H1 (cell line): ENCODE measurements at regions not wholly inside any gene's neighbourhood (a gene's known extent, or its start where the extent isn't known, plus 50 kb on each side); places are given as distances from the start of the nearest gene placed in this dataset.

Source experiments
- CTCF ChIA-PET: fragments of 300-600 bp; sonication (Branson Sonifier 250); formaldehyde crosslinking; loops from one replicate; lab custom pipeline; 2021; ENCODE audit not compliant: partially characterized antibody; lab: Charles Lee
- POLR2A ChIA-PET: fragments of 300-600 bp; sonication (Branson Sonifier 250); formaldehyde crosslinking; loops from one replicate; lab custom pipeline; 2021; ENCODE audit warnings: inconsistent platforms; ENCODE audit not compliant: partially characterized antibody; lab: Charles Lee
- DNase-seq, 2 experiments: peaks; one replicate each; pipeline versions ENCODE4 v3.0.0 to v3.0.0-alpha.2; 2010 to 2022; ENCODE audit warnings: low spot score in 2 of 2, low read depth in 1 of 2, mixed read lengths in 1 of 2
- FAIRE-seq: peaks from 2 replicates; lab custom pipeline; 2011; peaks lifted over from hg19 to GRCh38; lab: Jason Lieb, UNC
- H2AFZ ChIP-seq: 2 replicates; pipeline ENCODE4 v1.8.1; 2012; ENCODE audit warnings: low read length, inconsistent platforms
- H2AK5ac ChIP-seq: 2 replicates; pipeline ENCODE4 v1.6.1; 2013; ENCODE audit warnings: low read depth, low read length
- H2BK120ac ChIP-seq: replicated peaks from 2 replicates; pipeline ENCODE3; 2013; ENCODE audit warnings: low read depth, low read length, inconsistent platforms
- H2BK12ac ChIP-seq: 2 replicates; pipeline ENCODE4 v1.6.1; 2013; ENCODE audit warnings: low read depth, low read length
- H2BK15ac ChIP-seq: 2 replicates; pipeline ENCODE4 v1.6.1; 2013; ENCODE audit warnings: low read length
- H2BK20ac ChIP-seq: 2 replicates; pipeline ENCODE4 v1.6.1; 2013; ENCODE audit warnings: low read length
- H2BK5ac ChIP-seq: 2 replicates; pipeline ENCODE4 v1.6.1; 2013; ENCODE audit warnings: low read depth, low read length
- H3K14ac ChIP-seq: 2 replicates; pipeline ENCODE4 v1.6.1; 2013; ENCODE audit warnings: inconsistent platforms; ENCODE audit not compliant: insufficient read length
- H3K18ac ChIP-seq: 2 replicates; pipeline ENCODE4 v1.6.1; 2013; ENCODE audit warnings: low read length; ENCODE audit errors: extremely low read depth
- H3K23ac ChIP-seq: 2 replicates; pipeline ENCODE4 v1.6.1; 2013; ENCODE audit warnings: inconsistent platforms; ENCODE audit not compliant: insufficient read length
- H3K23me2 ChIP-seq: 2 replicates; pipeline ENCODE4 v1.6.1; 2013; ENCODE audit warnings: low read depth, low read length
- H3K27ac ChIP-seq: 2 replicates; pipeline ENCODE4 v1.6.1; 2011; ENCODE audit warnings: low read depth, low read length, inconsistent platforms
- H3K27me3 ChIP-seq, 4 experiments: replicated peaks in 1 of 4; 1 replicate in 1 of 4; 2 replicates in 3 of 4; pipeline versions ENCODE4 v1.6.1 to v1.8.1; 2011 to 2013; ENCODE audit warnings: low read length in 3 of 4, mild to moderate bottlenecking in 3 of 4, inconsistent platforms in 2 of 4, mixed read lengths in 2 of 4, moderate library complexity in 1 of 4; ENCODE audit not compliant: control insufficient read depth in 3 of 4, insufficient read depth in 3 of 4; ENCODE audit errors: extremely low read depth in 1 of 4
- H3K36me3 ChIP-seq, 4 experiments: 2 replicates each; pipeline versions ENCODE4 v1.6.1 to v1.8.1; 2011 to 2013; ENCODE audit warnings: mild to moderate bottlenecking in 4 of 4, low read length in 3 of 4, moderate library complexity in 2 of 4, control low read depth in 1 of 4, inconsistent platforms in 1 of 4; ENCODE audit not compliant: insufficient read depth in 4 of 4, control insufficient read depth in 2 of 4
- H3K4ac ChIP-seq: replicated peaks from 2 replicates; pipeline ENCODE3; 2013; ENCODE audit warnings: low read length, low read depth, mixed read lengths, inconsistent platforms; ENCODE audit not compliant: insufficient read length
- H3K4me1 ChIP-seq, 4 experiments: replicated peaks in 1 of 4; 1 replicate in 1 of 4; 2 replicates in 3 of 4; pipeline versions ENCODE4 v1.6.1 to v1.8.1; 2011 to 2013; ENCODE audit warnings: low read length in 3 of 4, inconsistent platforms in 2 of 4, mixed read lengths in 1 of 4; ENCODE audit not compliant: insufficient read depth in 4 of 4, control insufficient read depth in 3 of 4
- H3K4me2 ChIP-seq, 2 experiments: 2 replicates each; pipeline versions ENCODE4 v1.6.1 to v1.8.1; 2011 to 2013; ENCODE audit warnings: low read depth in 2 of 2, low read length in 2 of 2, control low read depth in 1 of 2, inconsistent platforms in 1 of 2, mild to moderate bottlenecking in 1 of 2; ENCODE audit not compliant: insufficient read depth in 1 of 2
- H3K4me3 ChIP-seq, 4 experiments: fragments of 200-600, 300-600 bp in 1 of 4; sonication (generic), shearing (Covaris generic), sonication (Bioruptor Twin) in 1 of 4; 2 replicates each; pipeline versions ENCODE4 v1.5.1 to v1.8.1; 2011 to 2016; ENCODE audit warnings: low read length in 4 of 4, low read depth in 3 of 4, control low read depth in 2 of 4, inconsistent platforms in 2 of 4, mild to moderate bottlenecking in 2 of 4, mixed read lengths in 1 of 4, moderate library complexity in 1 of 4; ENCODE audit not compliant: insufficient read depth in 2 of 4; ENCODE audit errors: extremely low read depth in 1 of 4
- H3K56ac ChIP-seq: replicated peaks from 2 replicates; pipeline ENCODE3; 2013; ENCODE audit warnings: low read depth, mild to moderate bottlenecking, mixed read lengths, low read length, inconsistent platforms; ENCODE audit not compliant: insufficient read length
- H3K79me1 ChIP-seq: 2 replicates; pipeline ENCODE4 v1.6.1; 2013; ENCODE audit warnings: low read depth, low read length, control low read depth
- H3K79me2 ChIP-seq, 2 experiments: 2 replicates each; pipeline versions ENCODE4 v1.6.1 to v1.8.1; 2012 to 2013; ENCODE audit warnings: low read length in 2 of 2, mild to moderate bottlenecking in 2 of 2, inconsistent platforms in 1 of 2; ENCODE audit not compliant: insufficient read depth in 2 of 2, control insufficient read depth in 1 of 2
- H3K9ac ChIP-seq, 4 experiments: replicated peaks in 1 of 4; 1 replicate in 1 of 4; 2 replicates in 3 of 4; pipeline versions ENCODE4 v1.6.1 to v1.8.1; 2011 to 2013; ENCODE audit warnings: low read depth in 3 of 4, low read length in 3 of 4, control low read depth in 2 of 4, mild to moderate bottlenecking in 2 of 4, moderate library complexity in 2 of 4, inconsistent platforms in 1 of 4; ENCODE audit errors: extremely low read depth in 1 of 4
- H3K9me3 ChIP-seq, 2 experiments: 2 replicates each; pipeline versions ENCODE4 v1.6.1 to v1.8.1; 2012 to 2013; ENCODE audit warnings: mild to moderate bottlenecking in 2 of 2, moderate library complexity in 2 of 2, control low read depth in 1 of 2, inconsistent platforms in 1 of 2, low read depth in 1 of 2, low read length in 1 of 2, mixed read lengths in 1 of 2; ENCODE audit not compliant: insufficient read depth in 2 of 2
- H4K20me1 ChIP-seq, 2 experiments: replicated peaks in 1 of 2; 2 replicates each; pipeline versions ENCODE3 to v1.8.1; 2011 to 2013; ENCODE audit warnings: inconsistent platforms in 2 of 2, low read length in 2 of 2, mild to moderate bottlenecking in 1 of 2; ENCODE audit not compliant: insufficient read depth in 2 of 2, control insufficient read depth in 1 of 2
- H4K5ac ChIP-seq: 2 replicates; pipeline ENCODE4 v1.6.1; 2013; ENCODE audit warnings: low read length, low read depth, mixed read lengths, inconsistent platforms; ENCODE audit not compliant: insufficient read length
- H4K8ac ChIP-seq: 2 replicates; pipeline ENCODE4 v1.8.0; 2013; ENCODE audit warnings: mild to moderate bottlenecking, moderate library complexity, low read length, inconsistent platforms; ENCODE audit not compliant: insufficient read depth; ENCODE audit errors: extremely low read depth
- H4K91ac ChIP-seq: replicated peaks from 2 replicates; pipeline ENCODE3; 2013; ENCODE audit warnings: low read length, mixed read lengths, inconsistent platforms; ENCODE audit not compliant: insufficient read length
- CEBPB ChIP-seq: IDR thresholded peaks from 2 replicates; pipeline ENCODE4 v1.6.1; 2012; ENCODE audit warnings: low read depth, low read length
- EP300 ChIP-seq, 2 experiments: IDR thresholded peaks; 1 replicate in 1 of 2; 2 replicates in 1 of 2; pipeline ENCODE4 v1.6.1; 2011 to 2012; ENCODE audit warnings: low read depth in 2 of 2, low read length in 2 of 2, mild to moderate bottlenecking in 2 of 2, borderline replicate concordance in 1 of 2, inconsistent platforms in 1 of 2, moderate library complexity in 1 of 2
- EZH2 ChIP-seq: fragments of 200-600 bp; sonication (generic); IDR thresholded peaks from 2 replicates; pipeline ENCODE4 v1.7.1; 2012; ENCODE audit warnings: low read depth, mild to moderate bottlenecking, moderate library complexity, low read length, inconsistent platforms; ENCODE audit not compliant: severe bottlenecking
- KDM1A ChIP-seq: fragments of 200-600, 300-600 bp; sonication (generic); IDR thresholded peaks from 2 replicates; pipeline ENCODE4 v1.7.1; 2016; ENCODE audit warnings: mild to moderate bottlenecking, low read length, borderline replicate concordance
- SAP30 ChIP-seq: fragments of 300-600 bp; sonication (generic); IDR thresholded peaks from 2 replicates; pipeline ENCODE4 v1.7.1; 2012; ENCODE audit warnings: low read length, moderate library complexity, mild to moderate bottlenecking, inconsistent platforms; ENCODE audit not compliant: insufficient read depth, insufficient replicate concordance
- SP4 ChIP-seq: IDR thresholded peaks from 2 replicates; pipeline ENCODE4 v1.6.1; 2012; ENCODE audit warnings: low read length, inconsistent platforms
- WGBS, 2 experiments: shearing (Covaris generic) in 1 of 2; methylation state at CpG; one replicate each; pipeline versions ENCODE4 v1.1.6 to v1.1.7; 2013 to 2015; ENCODE audit warnings: low lambda C conversion rate in 2 of 2, mixed read lengths in 2 of 2, inconsistent platforms in 1 of 2, low coverage in 1 of 2, missing lambda C conversion rate in 1 of 2; ENCODE audit not compliant: insufficient replicate concordance in 2 of 2, insufficient coverage in 1 of 2, insufficient read length in 1 of 2; ENCODE audit errors: extremely low coverage in 1 of 2, missing lambda C conversion rate in 1 of 2; 5-methylcytosine and 5-hydroxymethylcytosine counted together
- TF ChIP-seq, protein P1 (sequence below): IDR thresholded peaks from 2 replicates; pipeline ENCODE4 v1.6.1; 2011; ENCODE audit warnings: low read length, improper control_type of control experiment

DNA sequence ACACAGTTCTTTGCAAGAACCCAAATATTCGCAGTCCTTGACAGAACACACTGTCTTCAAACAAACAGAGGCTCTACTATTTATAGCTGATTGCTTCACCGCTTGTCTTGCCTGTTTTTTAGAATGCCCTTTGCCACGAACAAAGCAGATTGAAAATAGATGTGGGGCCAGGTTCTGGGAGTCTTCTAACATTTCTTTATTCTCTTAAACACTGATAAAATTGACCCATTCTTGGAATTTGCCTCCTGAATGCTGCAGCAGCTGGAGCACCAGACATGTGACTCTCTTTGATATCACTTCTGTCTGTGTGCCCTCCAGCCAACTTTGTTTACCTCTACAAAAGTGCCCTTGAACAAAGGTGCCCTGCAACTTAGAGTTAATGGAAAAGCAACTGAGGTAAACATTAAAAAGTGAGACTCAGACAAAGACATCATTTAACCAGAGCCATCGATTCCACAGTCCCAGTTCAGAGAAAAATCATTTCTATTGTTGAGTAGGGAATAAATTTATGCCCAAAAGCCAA lies 64.2 kb upstream of the SPP1 start:
- DNase-seq (no peak), FAIRE-seq (no peak)
- Histone ChIP-seq H3K79me2 (peaks cover 0 to 3% of the 10 kb centered on the region in 2 experiments; a peak in 1 of 4 replicates), H2BK20ac (peak overlapping the region; percentile 0; the same call in 1 of the 2 replicates), H3K27me3 (no peaks in the 10 kb centered on the region), H3K4me2 (peak overlapping the region; percentile 1 to 24; a peak in 1 of 4 replicates), H3K79me1 (no peaks in the 10 kb centered on the region), H3K9ac (no peak overlapping the region), H4K8ac (no peak overlapping the region), H2BK5ac (peak overlapping the region; percentile 21; the same call in 1 of the 2 replicates), H3K27ac (no peak overlapping the region), H3K36me3 (no peaks in the 10 kb centered on the region), H3K18ac (peak overlapping the region; percentile 63), H2AFZ (peak overlapping the region; percentile 38; the same call in 1 of the 2 replicates), H4K91ac (peak overlapping the region; percentile 61), H3K23ac (no peak overlapping the region), H3K56ac (no peak overlapping the region), H3K4me3 (no peak overlapping the region), H2BK120ac (peak overlapping the region; percentile 74), H2BK15ac (no peak overlapping the region), H3K4ac (no peak overlapping the region), H3K14ac (no peak overlapping the region), H3K9me3 (no peaks in the 10 kb centered on the region), H4K5ac (peak overlapping the region; percentile 32), H2BK12ac (0 out of 2 replicates have a peak overlapping the region, but pooled peaks have one; percentile 0), H2AK5ac (no peak overlapping the region), H4K20me1 (no peaks in the 10 kb centered on the region), H3K4me1 (peaks cover 0 to 12% (median 9%) of the 10 kb centered on the region in 4 experiments), H3K23me2 (no peaks in the 10 kb centered on the region)
- TF ChIP-seq KDM1A (no peak), CEBPB (peak; percentile 49; the same call in 1 of the 2 replicates), EZH2 (no peak), EP300 (IDR thresholded peaks at IDR 0.05; ENCODE audit: borderline replicate concordance in 1 of 2, low read depth in 2 of 2, low read length in 2 of 2) (no peak), SP4 (no peak), SAP30 (no peak)
- TF ChIP-seq, protein P1, sequence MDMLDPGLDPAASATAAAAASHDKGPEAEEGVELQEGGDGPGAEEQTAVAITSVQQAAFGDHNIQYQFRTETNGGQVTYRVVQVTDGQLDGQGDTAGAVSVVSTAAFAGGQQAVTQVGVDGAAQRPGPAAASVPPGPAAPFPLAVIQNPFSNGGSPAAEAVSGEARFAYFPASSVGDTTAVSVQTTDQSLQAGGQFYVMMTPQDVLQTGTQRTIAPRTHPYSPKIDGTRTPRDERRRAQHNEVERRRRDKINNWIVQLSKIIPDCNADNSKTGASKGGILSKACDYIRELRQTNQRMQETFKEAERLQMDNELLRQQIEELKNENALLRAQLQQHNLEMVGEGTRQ, result no peak
- 66% methylated on average over 4 of the region's 4 CpGs; no CpG with 5 or more reads in 1 of the 2 experiments for WGBS, 2 experiments
- ChIA-PET POLR2A (interaction anchor here (1.0 to 4.6 kb wide), 7 partner anchors 8 to 46 kb away, joined by 5 to 25 read pairs (median 15); no protein-coding TSS in a partner anchor), CTCF (interaction anchor here (1.4 to 4.8 kb wide), 2 partner anchors 8 to 62 kb away, joined by 4 to 52 read pairs; no protein-coding TSS in a partner anchor)
